GM12872 (cell line): ENCODE measurements at regions not wholly inside any gene's neighbourhood (a gene's known extent, or its start where the extent isn't known, plus 50 kb on each side); places are given as distances from the start of the nearest gene placed in this dataset.

Experiments used
- TF ChIP-seq, protein P1 (sequence below): IDR thresholded peaks from 3 replicates; pipeline ENCODE4 v1.5.1; 2011; ENCODE audit warnings: low read depth, mild to moderate bottlenecking, low read length, moderate library complexity; ENCODE audit not compliant: insufficient read depth

DNA sequence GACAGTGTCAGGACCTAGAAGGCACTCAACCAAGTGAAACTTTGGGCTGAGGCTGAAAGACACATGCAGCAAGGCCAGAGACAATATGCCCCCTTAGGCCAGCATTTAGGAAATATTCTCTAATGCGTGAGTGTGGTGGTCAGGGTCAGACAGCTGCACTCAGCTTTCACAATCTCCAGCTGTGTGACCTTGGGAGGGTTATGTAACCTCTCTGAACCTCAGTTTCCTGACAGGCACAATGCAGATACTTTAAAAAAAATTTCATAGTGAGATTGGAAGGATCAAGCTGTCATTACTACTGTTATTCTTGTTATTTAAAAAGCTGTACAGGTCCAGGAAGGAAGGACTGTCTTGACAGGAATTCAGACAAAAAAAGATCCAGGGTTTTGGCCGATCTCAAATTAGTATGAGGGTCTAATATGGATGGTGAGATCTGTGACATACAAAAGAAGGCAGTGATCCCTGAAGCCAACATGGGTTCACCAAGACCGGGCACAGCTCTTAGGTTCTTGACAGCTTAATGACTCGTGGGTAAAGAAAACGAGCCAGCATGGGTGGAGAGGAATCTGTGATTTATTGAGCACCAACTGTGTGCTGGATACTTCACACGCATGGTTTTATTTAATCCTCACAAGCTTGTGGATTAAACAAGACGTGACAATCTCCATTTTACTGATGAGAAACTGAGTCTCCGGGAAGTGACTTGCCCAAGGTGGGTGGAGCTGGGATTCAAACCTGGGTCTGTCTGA is 54.6 kb upstream of the POU3F1 start:
- TF ChIP-seq, protein P1, sequence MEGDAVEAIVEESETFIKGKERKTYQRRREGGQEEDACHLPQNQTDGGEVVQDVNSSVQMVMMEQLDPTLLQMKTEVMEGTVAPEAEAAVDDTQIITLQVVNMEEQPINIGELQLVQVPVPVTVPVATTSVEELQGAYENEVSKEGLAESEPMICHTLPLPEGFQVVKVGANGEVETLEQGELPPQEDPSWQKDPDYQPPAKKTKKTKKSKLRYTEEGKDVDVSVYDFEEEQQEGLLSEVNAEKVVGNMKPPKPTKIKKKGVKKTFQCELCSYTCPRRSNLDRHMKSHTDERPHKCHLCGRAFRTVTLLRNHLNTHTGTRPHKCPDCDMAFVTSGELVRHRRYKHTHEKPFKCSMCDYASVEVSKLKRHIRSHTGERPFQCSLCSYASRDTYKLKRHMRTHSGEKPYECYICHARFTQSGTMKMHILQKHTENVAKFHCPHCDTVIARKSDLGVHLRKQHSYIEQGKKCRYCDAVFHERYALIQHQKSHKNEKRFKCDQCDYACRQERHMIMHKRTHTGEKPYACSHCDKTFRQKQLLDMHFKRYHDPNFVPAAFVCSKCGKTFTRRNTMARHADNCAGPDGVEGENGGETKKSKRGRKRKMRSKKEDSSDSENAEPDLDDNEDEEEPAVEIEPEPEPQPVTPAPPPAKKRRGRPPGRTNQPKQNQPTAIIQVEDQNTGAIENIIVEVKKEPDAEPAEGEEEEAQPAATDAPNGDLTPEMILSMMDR = no peak

DNA sequence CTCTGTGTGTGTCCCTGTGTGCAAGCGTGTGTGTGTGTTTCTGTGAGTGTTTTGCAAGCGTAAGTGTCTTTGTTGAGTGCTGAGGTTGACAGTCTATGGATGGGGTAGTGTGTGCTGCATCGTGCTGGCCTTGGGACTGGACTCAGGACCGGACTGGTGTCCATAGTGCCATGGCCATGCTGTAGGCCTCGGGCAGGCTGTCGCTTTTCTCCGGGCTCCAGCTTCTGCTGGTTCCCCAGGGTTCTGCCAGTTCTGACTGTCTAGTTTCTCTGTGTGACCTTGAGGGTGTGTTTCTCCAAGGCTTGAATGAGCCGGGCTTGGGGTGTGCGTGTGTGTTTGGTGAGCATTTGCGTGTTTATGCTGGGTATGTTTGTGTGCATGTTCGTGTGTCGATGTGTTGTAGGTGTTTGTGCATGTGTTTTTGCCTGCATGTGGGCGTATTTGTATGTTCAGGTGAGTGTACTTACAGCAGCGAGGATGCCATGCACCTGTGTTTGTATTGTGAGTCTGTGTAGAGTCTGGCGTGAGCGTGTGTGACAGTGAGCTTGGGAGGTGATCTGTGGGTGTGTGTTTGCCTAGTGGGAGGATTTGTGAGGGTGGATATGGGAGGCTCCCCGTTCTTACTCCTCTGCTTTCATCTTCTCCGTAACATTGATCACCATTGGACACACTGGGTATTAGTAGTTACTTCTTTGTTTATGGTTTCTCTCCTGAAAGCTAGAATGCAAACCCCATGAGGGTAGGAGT is 51.7 kb upstream of the POU3F1 start:
- TF ChIP-seq, protein P1 = no peak

DNA sequence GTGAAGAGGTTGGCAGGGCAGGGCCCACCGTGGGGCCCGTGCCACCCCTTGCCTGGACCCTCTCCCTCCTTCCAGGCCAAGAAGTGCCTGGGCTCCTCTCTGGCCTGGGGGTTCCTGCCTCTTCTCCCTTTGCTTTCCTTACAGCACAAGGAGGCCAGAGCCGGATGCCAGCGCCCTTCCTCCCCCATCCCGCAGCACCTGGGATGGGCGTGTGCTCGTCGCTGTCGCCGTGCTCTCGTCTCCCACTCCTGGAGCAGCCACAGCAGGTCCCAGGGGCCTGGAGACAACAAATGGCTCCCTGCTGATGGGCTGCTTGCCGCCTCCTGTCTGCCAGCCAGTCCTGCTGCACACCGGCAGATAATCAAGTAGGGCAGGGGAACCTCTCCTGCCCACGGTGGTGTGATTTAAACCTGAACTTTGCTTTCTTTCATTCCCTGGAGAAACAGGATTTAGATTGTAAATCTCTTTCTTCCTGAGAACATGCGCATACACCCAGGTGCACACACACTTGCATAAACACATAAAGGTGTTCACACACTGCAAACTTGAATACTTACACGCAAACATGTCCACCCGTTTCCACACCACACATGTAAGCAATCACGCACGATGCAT is 50.8 kb upstream of the POU3F1 start:
- TF ChIP-seq, protein P1 = no peak
